ENCODE measurements at regions not wholly inside any gene's neighbourhood (a gene's known extent, or its start where the extent isn't known, plus 50 kb on each side); places are given as distances from the start of the nearest gene placed in this dataset.

DNA sequence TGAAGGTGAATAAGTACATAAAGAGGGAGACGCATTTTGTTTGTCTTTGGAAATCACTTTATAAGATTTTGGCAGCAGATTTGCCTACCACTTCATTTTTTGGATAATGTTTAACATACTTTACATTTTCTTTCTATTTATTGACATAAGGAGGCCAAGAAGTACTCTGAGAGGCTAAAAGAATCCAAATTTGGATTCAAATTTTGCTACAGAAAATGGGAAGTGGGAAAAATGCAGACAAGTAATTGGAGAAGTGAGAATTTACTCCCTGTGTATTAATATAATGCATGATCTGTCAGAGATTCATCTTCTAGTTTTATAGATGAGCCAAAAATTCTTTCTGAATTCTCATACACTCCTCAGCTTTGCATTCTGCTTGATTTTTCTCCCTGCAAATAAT, 411.2 kb upstream of the CTNND2 start:
- no peak for DNase-seq

DNA sequence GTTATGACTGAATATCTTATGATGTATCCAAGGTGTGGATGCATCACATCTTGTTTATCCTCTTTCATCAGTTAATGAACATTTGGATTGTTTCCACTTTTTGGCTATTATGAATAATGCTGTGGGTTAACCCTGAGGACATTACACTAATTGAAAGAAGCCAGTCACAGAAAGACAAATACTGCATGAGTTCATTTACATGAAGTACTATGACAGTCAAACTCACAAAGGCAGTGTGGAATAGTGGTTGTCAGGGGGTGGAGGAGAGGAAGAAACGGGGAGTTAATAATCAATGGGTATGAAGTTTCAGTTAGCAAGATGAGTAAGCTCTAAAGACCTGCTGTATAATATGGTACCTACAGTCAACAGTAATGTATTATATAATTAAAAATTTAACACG, 409.4 kb upstream of the CTNND2 start:
- no peak for DNase-seq

DNA sequence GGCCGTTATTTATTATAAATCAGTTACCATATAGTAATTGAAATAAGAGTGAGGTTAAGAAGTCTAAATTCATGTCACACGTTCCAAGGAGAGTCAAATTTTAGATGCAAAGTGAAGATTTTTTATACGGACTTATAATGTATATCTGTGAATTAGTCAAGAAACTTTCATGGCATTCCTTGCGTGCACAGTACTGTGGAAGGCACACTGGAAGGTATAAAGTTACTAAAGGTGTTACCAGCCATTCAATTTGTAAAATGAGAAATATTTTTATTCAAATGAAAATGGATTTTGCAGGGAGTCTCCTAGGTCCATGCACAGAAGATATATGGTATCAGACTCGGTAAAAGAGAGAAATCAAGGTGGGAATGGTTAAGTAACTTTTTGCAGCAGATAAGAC, 408.1 kb upstream of the CTNND2 start:
- DNase-seq: no peak

DNA sequence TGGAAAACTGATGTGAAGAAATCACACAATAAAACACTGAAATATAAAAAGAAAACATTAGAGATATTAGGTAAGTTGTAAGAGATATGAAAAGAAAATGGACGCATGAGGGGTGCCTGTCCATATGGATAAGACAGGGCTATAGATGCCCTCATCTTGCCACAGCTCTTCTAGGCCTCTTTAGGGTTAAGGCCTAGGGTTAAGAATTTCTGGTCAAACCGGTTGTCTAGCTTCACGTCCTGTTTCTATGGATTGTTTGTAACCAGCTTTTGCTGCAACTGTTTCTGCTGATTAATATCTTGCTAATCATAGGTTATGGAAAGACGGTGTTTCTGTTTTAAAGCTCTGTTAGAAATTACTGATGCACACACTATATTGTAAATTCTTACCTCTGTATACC, 389.9 kb upstream of the CTNND2 start:
- no peak for DNase-seq

DNA sequence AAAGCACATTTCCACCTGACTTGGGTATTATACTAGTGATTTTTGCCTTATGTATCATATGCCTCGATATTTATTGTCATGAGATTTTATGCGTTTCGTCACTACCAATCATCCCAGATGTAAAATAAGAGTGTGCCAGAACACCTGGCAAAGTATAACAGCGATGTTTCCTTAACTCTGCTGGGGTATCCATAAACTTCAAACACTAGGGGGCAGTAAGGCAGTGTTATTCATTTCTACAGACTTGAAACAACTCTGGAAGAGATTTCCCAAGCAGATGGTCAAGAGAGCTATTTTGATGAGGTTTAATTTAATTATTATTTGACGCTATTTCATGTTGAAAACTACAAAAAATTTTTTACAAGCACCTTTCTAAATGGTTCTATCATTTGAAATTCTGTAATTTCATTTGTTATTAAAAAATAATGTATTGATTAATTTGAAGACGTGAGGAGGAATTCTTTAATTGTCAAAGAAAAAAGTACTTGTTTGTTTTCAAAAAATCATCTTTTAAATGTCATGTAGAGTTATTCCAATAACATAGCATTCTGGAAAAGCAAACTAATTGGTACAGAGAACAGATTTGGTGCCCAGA, 388.5 kb upstream of the CTNND2 start:
- no peak for DNase-seq

DNA sequence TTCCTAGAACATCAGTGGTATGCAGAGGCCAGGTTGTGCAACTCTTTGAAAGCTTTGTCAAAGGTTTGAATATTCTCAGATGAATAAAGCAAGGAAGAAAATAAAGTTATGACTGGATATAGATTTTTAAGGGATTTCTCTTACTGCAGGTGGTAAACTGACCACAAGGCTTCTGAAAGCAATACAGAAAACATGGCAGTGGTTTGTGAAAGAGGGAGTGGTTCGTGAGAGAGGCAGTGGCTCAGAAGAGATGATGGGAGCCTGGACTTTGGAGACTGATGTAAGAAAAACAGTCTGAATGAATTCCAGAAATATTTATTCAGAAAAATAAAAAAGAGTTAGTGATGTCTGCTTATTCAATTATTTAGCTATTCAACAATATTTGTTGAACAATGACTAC, 380.4 kb upstream of the CTNND2 start:
- DNase-seq: no peak

DNA sequence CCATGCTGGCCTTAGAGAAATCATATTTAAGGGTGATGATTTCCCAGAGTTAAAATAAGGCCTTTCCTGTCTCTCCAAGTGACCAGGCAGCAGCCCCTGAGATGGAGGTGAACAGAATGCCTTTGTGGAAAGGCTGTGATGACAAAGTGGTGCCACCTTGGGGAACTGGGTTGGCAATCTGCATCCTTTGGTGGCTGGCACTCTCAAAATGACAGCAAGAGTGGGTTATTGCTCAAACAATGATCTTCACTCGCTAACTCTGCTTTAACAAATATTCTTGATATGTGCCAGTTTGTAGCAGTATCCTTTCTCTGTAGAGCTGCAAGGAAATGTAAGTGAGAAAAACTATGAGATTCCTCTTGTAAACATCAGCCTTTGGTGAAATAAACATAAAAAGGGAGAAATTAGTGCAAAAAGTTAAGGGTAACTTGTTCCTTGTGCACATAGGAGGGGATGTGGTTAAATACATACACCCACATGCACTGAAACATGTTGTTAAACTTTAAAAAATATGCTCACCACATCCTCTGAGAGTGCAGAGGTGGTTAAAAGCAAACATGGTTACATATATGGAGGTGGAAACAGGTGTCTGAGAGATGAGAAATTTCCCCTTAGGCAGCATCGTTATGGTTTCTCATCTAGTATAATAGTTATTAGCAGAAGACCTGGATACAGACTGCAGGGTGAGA, 373.4 kb upstream of the CTNND2 start:
- DNase-seq: no peak

DNA sequence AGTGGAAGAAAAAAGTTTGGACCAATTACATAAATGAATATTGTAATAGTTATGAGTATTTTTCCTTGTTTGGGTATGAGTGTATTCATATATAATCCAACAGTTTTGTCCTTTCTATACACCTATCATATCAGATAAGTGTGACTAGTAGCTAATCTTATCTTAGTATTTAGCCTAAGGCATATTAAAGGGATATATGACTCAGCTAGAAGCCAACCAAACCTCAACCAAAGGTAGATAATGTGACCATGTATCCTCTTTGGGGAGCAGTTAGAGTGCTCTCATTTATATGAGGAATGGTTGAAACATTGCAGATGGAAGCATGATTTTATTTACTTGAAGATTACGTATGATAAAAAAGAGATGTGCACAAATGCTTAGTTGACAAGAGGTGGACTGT, 370.0 kb upstream of the CTNND2 start:
- no peak for DNase-seq

DNA sequence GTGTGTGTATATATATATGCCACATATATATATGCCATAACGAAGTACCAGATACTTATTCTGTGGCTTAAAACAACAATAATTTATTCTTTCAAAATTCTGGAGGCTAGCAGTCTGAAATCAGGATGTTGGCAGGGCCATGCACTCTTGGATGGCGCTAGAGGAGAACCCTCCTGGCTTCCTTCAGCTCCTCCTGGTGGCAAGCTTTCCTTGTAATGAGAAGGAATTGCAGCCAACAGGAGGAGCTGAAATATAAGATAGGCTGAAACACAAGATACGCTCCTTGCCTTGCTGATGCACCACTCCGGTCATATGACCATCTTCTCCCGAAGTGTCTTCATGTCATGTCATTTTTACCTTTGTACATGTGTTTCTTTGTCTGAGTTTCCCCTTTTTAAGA, 368.1 kb upstream of the CTNND2 start:
- no peak for DNase-seq

DNA sequence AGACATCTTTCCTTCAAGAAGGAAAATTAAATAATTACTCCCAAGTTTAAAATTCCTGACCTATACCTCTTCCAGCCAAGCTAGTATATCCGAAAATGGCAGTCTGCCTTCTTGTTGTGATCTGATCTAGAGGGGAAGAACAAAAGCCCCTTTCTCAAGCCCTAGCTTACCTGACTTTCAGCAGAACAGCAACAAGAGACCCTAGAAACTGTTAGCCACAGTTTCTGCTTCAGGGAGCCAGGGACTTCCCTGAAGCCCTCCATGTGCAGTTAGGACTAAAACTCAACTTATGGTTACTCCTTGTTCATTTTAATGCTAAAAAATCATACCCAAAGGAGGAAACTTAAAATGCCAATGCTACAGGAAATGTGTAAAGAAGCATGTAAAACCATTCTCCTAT, 366.7 kb upstream of the CTNND2 start:
- no peak for DNase-seq

DNA sequence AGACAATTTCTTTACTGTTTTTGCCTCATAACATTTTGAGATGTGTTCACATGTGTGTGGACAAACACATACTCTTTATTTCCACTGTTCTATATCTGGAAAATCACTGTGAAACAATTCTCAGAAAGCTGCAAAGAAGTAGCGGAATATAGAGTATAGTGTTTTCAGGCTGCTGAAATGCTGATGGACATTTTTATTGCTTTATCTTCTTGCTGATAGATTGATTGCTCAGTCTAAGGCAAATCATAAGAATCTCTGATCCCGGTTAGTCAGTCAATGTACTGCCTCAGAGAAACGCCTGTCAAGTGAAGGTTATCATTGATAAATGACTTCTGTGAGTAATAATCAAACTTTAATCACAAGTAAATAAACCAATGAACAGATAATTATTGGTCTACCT, 364.9 kb upstream of the CTNND2 start:
- no peak for DNase-seq

DNA sequence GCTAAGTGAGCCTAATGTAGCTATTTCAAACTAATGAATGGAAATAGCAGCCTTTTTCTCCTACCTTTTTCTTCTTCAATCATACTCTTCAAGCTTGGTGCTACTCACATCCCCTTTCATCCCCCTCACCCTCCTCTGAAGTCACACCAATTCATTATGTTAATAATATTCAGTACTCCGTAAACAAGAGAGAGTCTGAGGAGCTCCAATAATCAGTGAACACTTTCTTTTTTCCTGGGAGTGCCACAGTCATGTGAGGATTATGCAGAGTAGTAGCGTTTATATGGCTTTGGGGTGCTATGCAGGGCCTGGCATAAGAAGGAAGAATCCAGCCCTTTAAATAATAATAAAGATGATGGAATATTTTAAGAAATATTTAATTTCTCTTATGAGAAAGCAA, 354.3 kb upstream of the CTNND2 start:
- no peak for DNase-seq

DNA sequence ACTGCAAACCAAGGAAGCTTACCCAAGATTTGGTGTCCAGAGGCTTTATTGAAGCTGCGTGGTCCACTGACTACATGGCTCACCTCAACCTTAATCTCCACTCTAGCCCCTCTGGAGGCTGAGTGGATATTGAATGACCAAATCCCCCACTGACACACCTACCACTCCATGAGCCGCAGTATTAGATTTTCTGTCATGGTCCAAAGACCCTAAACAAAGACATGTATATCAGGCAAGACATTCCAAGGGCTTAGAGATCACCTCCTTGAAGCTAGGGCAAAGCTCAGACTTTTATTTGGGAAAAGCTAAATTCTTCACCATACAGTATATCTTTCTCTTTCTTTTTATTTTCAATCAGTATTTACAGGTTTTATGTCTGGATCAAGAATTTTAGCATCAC, 346.2 kb upstream of the CTNND2 start:
- no peak for DNase-seq

DNA sequence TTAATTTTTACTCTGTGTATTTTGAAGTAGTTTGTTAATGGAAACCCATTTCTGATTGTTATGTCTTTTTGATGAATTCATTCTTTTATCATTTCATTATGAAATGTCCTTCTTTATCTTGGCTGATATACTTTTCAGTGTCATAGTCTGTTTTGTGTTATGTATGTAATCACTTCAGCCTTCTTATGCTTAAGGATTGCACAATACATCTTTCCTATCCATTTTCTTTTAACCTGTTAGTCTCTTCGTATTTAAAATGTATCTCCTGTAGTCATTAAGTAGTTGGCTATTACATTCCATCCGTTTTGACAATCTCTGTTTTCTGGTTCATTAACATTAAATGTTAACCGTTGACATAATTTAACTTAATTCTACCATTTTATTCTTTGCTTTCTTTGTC, 344.6 kb upstream of the CTNND2 start:
- no peak for DNase-seq

DNA sequence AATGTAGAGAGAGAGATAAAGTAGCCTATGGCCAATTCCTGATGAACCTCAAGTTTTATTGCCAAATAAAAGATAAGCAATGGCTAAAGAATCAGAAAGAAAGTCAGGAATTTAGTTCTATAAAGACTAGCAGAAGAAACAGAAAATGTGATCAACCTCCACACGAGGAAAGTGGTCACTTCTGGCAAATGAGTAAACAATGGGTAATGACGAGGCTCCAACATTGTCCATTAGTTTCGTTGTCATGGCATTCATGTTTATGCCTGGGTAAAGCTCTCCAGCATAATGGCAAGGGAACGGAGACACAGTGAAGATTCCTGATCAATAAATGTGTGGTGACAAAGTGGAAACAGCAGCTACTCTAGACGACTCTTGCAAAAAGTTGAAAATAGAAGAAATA, 341.8 kb upstream of the CTNND2 start:
- no peak for DNase-seq

DNA sequence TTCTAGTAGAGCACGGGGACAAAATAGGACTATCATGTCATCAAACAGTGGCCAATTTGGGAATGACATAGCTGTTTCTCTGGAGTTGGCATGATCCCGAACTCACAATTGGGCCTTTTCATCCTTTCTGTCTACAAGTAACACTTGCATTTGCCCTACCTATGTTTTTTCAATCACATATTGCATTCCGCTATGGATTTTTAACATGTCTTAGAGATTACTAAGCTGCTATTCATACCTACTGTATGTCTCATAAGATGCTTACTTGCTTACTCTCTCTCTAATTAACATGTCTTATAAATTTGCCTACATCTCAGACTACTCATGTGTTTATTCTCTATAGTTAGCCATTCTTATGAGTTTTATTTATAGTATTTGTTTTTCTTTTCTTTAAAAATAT, 341.2 kb upstream of the CTNND2 start:
- no peak for DNase-seq

DNA sequence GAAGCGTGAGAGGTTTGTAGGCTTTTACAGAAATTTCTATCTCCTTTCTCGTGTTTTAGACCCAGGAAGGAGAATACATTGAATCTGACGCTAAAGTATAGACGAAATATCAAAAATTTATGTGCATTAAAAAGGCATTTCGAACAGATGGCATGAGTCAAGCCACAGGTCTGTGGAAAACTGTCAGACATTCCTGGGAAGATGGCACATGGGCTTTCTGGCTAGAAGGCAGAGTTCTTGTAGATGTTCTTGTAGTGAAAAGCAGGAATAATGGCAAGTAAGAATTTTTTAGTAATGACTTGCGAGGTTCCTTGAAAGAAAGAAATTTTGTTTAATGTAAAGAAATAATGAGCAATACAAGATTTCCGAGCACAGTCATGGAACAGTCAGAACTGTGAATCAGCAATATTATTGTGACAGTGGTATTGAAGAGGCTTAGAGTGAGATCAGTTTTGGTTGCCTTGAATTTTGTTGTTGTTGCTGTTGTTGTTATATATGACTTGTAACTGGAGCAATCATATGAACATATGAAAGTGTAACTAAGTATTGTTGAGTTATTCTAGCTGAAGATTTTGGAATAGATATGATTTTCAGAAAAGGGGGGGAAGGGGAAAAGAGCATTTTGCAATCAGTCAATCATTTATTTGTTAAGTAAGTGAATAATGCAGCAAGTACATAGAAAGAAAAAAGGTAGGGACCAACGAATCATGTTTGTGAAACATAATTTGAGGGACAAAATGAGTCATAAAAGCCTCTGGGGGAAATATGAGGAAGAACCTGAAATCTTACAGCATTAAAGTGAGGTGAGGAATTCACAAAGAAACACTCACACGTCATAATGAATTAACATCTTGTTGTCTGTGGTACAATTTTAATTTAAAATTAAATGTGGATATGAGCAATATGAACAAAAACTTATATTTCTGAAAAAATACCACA, 339.0 kb upstream of the CTNND2 start:
- no peak for DNase-seq

DNA sequence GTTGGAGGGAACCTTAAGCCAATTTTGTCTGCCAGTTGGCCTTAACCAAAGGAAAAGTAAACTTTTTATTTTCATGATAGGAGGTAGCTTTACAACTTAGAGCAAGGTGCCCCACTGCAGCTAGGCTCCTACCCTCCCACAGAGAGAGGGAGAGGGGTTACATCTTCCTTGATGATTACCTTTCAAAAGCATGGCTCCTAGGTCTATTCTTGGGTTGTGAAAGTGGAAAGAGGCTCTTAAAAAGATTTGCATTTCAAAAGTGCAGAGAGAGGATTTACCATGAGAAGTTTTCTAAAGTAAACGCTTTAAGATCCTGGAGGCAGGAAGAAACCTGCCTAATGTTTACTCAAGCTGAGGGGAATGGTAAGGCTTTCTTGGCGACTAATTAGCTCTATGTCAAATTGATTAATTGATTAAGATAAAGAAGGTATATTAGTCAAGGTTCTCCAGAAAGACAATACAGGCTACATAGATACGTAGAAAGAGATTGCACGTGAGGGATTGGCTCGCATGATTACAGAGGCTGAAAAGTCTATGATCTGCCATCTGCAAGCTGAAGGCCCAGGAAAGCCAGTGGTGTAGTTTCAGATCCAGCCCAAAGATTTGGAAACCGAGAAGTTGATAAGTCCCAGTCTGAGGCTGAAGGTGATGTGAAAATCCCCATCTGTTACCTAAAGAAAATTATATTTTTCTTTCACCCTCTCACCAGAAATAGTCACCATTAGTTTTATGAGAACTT, 333.8 kb upstream of the CTNND2 start:
- no peak for DNase-seq

DNA sequence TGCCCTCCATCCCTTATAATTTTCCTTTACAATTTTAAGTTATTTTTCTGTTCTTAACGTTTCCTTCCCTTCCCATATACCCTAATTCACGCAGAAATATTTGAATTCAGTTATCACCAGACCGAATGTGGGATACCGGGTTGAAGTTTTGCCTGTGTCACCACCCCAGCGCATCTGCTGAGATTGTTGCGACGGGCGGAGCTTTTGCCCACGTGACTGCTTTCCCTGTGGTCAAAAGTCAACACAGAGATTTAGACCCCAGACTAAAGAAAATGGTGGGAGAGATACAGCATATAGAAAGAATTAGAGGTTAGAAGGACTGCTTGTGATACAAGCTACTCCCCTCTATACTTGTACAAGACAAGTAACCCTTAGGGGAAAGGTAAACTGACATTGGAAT, 326.4 kb upstream of the CTNND2 start:
- DNase-seq: no peak

DNA sequence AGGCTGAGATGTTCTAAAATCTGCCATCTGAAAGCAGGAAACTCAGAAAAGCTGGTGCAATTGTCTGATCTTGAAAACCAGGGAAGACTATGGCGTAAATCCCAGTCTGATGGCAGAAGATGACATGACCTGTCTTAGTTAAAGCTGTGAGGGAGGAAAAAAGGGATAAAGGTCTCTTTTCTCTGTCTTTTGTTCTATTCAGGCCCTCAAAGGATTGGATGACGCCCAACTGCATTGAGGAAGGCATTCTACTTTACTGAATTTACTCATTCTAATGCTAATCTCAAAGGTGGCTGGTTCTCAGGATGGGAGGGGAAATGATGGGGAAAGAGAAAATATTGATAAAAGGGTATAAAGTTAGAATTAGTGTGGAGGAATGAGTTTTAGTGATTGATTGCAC, 312.8 kb upstream of the CTNND2 start:
- no peak for DNase-seq

DNA sequence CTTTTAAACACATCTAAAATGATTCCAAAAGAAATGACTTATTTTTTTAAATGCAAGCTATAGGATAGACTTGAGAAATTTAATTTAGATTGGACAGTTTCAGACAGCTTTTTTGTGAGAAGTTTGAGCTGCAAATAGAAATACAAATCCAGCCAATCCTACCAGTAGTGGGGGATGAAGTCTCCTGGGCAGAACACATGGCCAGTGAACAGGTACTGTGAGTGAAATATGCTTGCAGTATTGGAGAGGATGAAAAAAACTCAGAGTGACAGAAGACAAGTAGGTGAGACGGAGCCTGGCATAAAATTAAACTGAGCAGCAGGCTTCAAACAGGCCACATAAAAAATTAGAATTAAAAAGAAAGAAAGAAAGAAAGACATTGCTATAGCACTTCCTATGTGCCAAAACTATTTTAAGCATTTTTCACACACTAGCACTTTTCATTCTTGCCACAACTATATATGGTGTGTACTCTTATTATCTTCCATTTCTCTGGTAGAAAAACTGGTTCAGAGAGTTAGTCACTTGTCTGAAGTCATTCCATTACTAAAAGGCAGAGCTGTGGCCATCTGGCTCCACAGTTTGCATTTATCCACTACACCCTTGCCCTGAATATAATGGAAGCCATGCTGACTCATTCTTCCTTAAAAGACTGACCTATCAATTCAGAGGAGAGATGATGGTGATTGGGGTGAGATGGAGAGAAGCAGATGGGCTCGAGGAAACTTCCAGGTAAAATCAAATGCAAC, 310.2 kb upstream of the CTNND2 start:
- no peak for DNase-seq

DNA sequence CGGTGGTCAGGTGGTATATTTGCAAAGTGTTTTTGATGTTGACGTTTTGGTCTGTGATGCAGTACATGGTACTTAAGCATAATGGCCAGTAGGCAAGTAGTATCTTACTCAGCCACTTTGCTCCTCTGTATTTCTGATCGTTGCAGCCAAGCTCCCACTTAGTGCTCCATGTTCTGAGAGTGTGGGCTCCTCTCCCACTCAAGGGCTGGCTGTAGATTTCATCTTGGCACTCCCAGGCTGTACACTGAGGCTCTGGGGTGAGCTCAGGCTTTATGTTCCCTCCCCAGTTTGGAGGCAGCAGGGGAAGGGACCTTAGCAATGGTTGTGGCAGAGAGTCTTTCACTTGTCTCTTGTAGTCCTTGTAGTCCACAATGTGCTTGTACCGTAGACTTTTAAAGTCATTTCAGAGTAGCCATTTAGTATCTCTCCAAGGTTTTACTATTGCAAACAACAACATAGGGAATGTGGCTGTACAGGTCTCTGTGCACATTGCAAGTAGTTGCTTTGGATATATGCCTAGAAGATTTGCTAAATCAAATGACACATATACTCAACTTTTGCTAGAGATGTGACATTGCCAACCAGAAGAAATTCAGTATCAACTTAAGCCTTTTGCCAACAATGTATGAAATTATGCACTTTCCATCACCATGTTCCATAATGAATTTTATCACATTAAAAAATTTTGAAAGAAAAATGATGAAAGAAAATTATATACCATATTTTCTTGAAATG, 304.3 kb upstream of the CTNND2 start:
- no peak for DNase-seq

All from T1000 (cell line).